Cerebellar cortex (tissue), 1 donor: ENCODE measurements at regions not wholly inside any gene's neighbourhood (a gene's known extent, or its start where the extent isn't known, plus 50 kb on each side); places are given as distances from the start of the nearest gene placed in this dataset.

Experiments used
- DNase-seq: peaks from one replicate; pipeline ENCODE4 v3.0.0-alpha.2; 2015; ENCODE audit warnings: low spot score

GRCh38 chr6:33863723-33864440, 60.1 kb upstream of the MLN start:
- no peak for DNase-seq

GRCh38 chr6:33863084-33863483, 59.3 kb upstream of the MLN start:
- no peak for DNase-seq

DNA sequence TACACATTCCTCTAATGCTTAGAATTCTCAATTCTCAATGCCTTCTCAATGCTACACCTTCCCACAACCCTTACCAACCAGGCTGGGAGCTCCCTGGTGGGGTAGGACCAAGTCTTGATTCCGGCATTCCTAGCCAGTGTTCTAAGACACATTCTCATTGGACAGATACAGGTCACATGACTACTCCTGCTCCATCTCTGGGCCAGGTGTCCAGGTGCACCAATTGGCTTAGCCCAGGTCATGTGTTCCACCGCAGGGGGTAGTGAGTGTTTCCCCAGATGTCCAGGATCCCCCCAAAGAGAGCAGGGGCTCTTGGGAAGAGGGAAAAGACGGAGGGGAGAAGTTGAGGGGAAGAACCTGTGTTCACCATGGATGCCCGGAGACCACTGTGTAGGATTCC, 58.7 kb upstream of the MLN start:
- DNase-seq: no peak

DNA sequence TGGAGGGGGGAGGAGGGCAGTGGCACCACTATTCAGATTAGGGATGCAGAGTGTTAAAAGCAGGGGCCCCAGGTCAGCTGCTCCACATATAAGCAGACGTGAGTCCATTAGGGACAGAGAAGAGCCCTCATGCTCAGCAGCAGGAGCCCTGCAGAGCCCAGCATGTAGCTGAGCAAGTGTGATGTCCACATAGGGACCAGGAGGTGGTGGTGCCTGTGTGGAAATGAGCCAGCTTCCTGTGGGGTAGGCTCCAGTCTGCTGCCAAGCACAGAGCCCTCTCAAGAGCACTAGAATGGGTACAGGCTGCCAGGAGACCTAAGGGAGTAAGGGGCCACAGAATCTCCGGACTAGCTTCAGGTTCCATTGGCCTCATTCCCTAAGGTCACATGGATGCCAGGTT, 57.9 kb upstream of the MLN start:
- DNase-seq: no peak

- no peak for DNase-seq
Measured at GRCh38 chr6:33860706-33861474, 57.1 kb upstream of the MLN start.

GRCh38 chr6:33860006-33860405, 56.2 kb upstream of the MLN start:
- no peak for DNase-seq

DNA sequence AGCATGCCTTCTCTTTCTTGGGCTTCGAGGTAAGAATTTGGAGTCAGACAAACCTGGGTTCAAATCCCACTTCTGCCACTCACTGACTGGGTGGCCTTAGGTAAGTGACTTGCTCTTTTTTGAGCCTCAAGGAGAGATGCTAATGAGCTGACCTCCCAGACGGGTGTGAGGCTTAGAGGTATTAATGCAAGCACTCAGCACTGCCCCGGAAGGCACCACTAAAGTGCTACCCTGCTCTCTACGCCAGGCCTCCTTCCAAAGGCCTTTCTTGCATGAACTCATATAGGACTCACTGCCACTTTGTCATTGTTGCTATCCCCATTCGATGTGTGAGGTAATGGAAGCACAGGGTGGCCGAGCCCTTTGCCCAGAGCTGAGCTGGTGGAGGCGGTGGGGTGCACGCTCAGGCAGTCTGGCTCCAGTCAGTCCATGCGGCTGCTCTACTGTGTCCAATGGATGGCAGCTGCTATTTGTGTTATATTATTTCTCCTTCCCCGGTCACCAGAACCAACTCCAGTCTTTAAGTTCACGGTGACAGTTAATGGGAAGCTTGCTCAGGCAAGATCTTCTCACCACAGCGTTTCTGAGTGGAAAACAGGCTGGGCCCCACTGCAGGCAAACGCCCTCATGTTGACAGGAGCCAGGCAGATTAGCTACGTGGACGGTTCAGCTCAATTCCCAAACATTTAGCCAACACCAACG, 55.2 kb upstream of the MLN start:
- no peak for DNase-seq

DNA sequence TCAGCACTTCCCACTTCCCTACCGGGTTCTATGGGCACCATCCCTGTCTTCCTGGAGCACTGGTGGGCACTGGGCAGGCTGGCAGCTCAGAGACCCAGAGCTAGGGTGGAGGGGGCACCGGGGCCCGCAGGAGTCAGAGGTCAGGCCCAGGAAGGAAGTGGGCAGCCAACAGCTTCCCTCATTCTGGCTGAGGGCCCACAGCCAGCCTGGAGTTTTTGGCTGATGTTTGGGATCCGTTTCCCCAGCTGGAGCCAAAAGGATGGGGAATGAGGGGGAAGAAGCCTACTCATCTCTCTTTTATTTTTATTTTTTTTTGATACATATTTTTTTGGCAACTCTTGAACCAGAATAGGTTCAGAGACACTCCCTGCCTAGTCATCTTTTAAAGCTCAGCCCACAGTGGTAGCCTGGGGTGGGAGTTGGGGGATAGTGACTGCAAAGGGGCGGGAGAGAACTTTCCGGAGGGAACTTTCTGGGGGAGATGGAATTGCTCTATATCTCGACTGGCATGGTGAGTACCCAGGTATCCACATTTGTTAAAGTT, 54.2 kb upstream of the MLN start:
- no peak for DNase-seq

DNA sequence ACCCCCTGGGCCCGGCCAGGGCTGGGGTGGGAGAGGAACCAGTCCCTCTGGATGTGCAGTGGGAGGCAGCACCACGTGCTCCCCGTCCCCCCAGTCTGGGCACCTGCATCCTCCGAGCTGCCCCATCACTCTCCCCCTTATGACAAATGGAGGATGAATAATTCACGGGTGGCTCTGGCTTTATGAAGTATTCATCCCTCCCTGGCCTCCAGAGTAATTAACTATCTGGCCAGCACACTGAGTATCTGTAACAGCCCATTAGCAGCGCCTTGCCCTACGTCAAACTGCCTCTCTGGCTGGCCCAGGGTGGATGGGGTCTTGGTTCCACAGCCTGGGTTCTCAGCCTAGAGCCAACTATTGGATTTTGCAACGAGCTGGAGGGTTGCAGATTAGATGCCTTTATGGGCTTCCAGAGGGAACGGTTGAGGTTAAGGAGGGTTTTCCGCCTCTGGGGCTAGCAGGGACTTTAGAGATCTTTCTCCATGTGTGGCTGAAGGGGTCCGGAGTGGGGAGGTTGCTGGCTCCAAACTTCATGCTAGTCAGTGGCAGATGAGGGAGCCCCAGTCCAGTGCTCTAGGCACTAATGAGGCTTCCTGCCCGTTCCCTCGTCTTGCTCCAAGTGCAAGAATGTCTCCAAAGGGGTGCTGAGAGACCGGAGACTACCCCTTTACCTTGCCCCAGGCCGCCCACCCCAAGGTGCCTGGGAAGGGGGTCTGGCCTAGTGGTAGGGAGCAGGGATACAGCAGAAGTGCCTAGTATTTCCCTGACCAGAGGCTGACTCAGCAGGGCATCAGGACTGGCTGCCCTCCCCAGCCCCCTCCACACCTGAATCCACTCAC, 53.5 kb upstream of the MLN start:
- DNase-seq: no peak

GRCh38 chr6:33856655-33857054, 52.9 kb upstream of the MLN start:
- no peak for DNase-seq

DNA sequence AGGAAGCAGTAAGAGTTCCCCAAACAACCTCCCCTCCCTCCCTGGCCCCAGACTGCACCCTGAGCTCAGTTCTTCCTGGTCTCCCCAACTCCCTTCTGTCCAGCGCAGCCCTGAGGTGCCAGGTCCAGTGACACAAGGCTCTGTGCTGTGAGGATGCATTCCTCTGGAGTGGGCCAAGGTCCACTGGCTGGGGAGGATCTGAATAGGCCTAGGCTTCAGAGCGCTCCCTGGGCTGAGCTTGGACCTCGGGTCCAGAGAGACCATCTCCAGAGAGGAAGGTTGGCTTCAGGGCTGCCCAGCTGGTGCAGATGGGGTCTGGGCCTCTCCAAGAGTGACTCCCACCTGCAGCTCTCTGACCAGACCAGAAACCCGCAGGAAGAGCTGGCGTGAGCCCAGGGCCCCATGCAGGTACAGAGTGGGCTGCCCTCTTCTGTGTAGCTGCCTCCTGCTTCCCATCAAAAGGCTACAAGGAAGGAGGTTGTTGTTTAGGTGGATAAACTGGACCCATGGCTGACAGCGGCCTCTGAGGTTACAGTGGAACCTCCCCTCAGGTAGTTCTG, 52.3 kb upstream of the MLN start:
- DNase-seq: no peak

- DNase-seq: peak; percentile 86
Measured at GRCh38 chr6:33854572-33855030, 50.8 kb upstream of the MLN start.

DNA sequence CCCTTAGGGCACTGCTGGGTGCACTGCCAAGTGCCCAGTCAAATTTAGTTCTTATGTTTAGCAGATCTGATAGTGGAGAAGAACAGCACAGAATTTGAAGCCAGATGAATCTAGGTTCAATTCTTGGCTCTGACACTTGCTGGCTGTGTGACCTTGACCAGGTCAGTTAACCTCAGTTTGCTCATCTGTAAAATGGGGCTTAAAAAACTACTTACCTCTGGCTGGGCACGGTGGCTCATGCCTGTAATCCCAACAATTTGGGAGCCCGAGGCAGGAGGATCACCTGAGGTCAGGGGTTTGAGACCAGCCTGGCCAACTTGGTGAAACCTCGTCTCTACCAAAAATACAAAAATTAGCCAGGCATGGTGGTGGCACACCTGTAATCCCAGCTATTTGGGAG, 49.9 kb upstream of the MLN start:
- no peak for DNase-seq
